ENCODE measurements at regions not wholly inside any gene's neighbourhood (a gene's known extent, or its start where the extent isn't known, plus 50 kb on each side); places are given as distances from the start of the nearest gene placed in this dataset.
A peak's percentile ranks its signal among the peaks of the same experiment; 100 is the strongest.

DNA sequence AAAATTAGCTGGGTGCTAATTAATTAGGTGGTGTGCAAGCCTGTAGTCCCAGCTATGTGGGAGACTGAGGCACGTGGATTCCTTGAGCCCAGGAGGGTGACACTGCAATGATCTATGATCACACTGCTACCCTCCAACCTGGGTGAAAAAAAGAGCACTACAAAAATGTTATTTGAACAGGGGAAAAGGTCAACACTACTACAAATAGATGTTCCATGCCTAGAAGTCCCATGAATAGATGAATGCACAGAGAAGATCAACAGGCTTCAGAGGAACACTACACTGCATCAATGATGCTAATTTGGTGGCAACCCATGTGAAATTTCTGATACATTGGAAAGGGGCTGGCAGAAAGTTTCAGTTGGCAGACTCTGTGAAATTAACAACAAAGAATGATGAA lies 105.4 kb upstream of the FHIT start:
- no peaks in the 10 kb centered on the region for H3F3A ChIP-seq (ENCODE audit: insufficient read depth, low read length)
- no peak overlapping the region for H3K27ac ChIP-seq (ENCODE audit: low read length)
- H3K9me2 ChIP-seq (replicated peaks; ENCODE audit: insufficient read depth, low read length): no peaks in the 10 kb centered on the region
- peaks cover 5% of the 10 kb centered on the region; the same call in 1 of the 2 replicates for H3K27me3 ChIP-seq (replicated peaks; ENCODE audit: insufficient read depth, low read length)
- H3K36me3 ChIP-seq (replicated peaks; ENCODE audit: insufficient read depth, low read length): no peaks in the 10 kb centered on the region
- peaks cover 22% of the 10 kb centered on the region for H3K4me1 ChIP-seq (ENCODE audit: low read length)
- no peak overlapping the region for H2AFZ ChIP-seq (ENCODE audit: low read length)
- no peak overlapping the region for H3K4me2 ChIP-seq (ENCODE audit: low read depth, low read length)
- no peak overlapping the region for H3K4me3 ChIP-seq (ENCODE audit: low read length)
- no peak for TF ChIP-seq EZH2phosphoT487 (IDR thresholded peaks at IDR 0.05; ENCODE audit: low read length)
- TF ChIP-seq CTCF (IDR thresholded peaks at IDR 0.05; ENCODE audit: low read length): no peak
- no peak for TF ChIP-seq EZH2 (optimal IDR thresholded peaks at IDR 0.05; ENCODE audit: low read depth, low read length)
- H3K79me2 ChIP-seq (ENCODE audit: low read length): no peaks in the 10 kb centered on the region
- no peak overlapping the region for H3K9ac ChIP-seq (ENCODE audit: low read length)
- H3K9me3 ChIP-seq (replicated peaks; ENCODE audit: insufficient read depth, low read length): no peaks in the 10 kb centered on the region
- no peak for DNase-seq
- H4K20me1 ChIP-seq (ENCODE audit: insufficient read depth, low read length): no peaks in the 10 kb centered on the region

- no peaks in the 10 kb centered on the region for H4K20me1 ChIP-seq (ENCODE audit: insufficient read depth, low read length)
- no peak overlapping the region for H3K4me3 ChIP-seq (ENCODE audit: low read length)
- no peak for DNase-seq
- H3K4me1 ChIP-seq (ENCODE audit: low read length): peaks cover 22% of the 10 kb centered on the region
- H3K36me3 ChIP-seq (replicated peaks; ENCODE audit: insufficient read depth, low read length): no peaks in the 10 kb centered on the region
- no peaks in the 10 kb centered on the region for H3K9me2 ChIP-seq (replicated peaks; ENCODE audit: insufficient read depth, low read length)
- no peak overlapping the region for H3K9ac ChIP-seq (ENCODE audit: low read length)
- no peaks in the 10 kb centered on the region for H3F3A ChIP-seq (ENCODE audit: insufficient read depth, low read length)
- H2AFZ ChIP-seq (ENCODE audit: low read length): no peak overlapping the region
- no peaks in the 10 kb centered on the region for H3K79me2 ChIP-seq (ENCODE audit: low read length)
- H3K9me3 ChIP-seq (replicated peaks; ENCODE audit: insufficient read depth, low read length): no peaks in the 10 kb centered on the region
- no peak overlapping the region for H3K27ac ChIP-seq (ENCODE audit: low read length)
- H3K4me2 ChIP-seq (ENCODE audit: low read depth, low read length): no peak overlapping the region
- 0 out of 2 replicates have a peak, but pooled peaks cover 5% of the 10 kb centered on the region for H3K27me3 ChIP-seq (replicated peaks; ENCODE audit: insufficient read depth, low read length)
- TF ChIP-seq EZH2 (optimal IDR thresholded peaks at IDR 0.05; ENCODE audit: low read depth, low read length) (no peak), EZH2phosphoT487 (IDR thresholded peaks at IDR 0.05; ENCODE audit: low read length) (no peak), CTCF (IDR thresholded peaks at IDR 0.05; ENCODE audit: low read length) (no peak)
Measured at GRCh38 chr3:61357902-61358301, 106.7 kb upstream of the FHIT start.

DNA sequence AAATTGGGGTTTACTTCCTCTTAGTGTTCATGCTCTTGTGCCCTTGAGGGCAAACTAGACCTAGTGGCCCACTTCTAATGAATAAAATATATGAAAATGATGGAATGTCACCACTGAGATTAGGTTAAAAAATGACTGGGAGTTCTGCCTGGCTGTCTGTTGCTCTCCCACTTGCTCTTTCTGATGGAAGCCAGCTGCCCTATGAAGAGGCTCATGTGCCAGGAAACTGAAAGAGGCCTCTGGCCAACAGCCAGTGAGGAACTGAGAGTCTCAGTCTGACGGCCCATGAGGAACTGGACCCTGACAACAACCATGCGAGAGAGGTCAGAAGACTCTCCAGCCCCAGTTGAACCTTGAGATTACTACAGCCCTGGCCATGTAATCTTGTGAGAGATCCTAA lies 107.1 kb upstream of the FHIT start:
- 0 out of 2 replicates have a peak overlapping the region, but pooled peaks have one; percentile 5 for H3K4me2 ChIP-seq (ENCODE audit: low read depth, low read length)
- DNase-seq: peak; percentile 67

More for the DNA sequence above, 107.1 kb upstream of the FHIT start:
- H3K36me3 ChIP-seq (replicated peaks; ENCODE audit: insufficient read depth, low read length): no peaks in the 10 kb centered on the region
- no peaks in the 10 kb centered on the region for H3K9me2 ChIP-seq (replicated peaks; ENCODE audit: insufficient read depth, low read length)
- no peak overlapping the region for H3K4me3 ChIP-seq (ENCODE audit: low read length)
- H3K4me1 ChIP-seq (ENCODE audit: low read length): peaks cover 22% of the 10 kb centered on the region
- H3F3A ChIP-seq (ENCODE audit: insufficient read depth, low read length): no peaks in the 10 kb centered on the region
- H3K9me3 ChIP-seq (replicated peaks; ENCODE audit: insufficient read depth, low read length): no peaks in the 10 kb centered on the region
- H3K9ac ChIP-seq (ENCODE audit: low read length): no peak overlapping the region
- 0 out of 2 replicates have a peak, but pooled peaks cover 3% of the 10 kb centered on the region for H3K27me3 ChIP-seq (replicated peaks; ENCODE audit: insufficient read depth, low read length)
- no peaks in the 10 kb centered on the region for H3K79me2 ChIP-seq (ENCODE audit: low read length)
- H2AFZ ChIP-seq (ENCODE audit: low read length): no peak overlapping the region
- H3K27ac ChIP-seq (ENCODE audit: low read length): no peak overlapping the region
- H4K20me1 ChIP-seq (ENCODE audit: insufficient read depth, low read length): no peaks in the 10 kb centered on the region
- TF ChIP-seq CTCF (IDR thresholded peaks at IDR 0.05; ENCODE audit: low read length) (no peak), EZH2 (optimal IDR thresholded peaks at IDR 0.05; ENCODE audit: low read depth, low read length) (no peak), EZH2phosphoT487 (IDR thresholded peaks at IDR 0.05; ENCODE audit: low read length) (no peak)

Data from MM.1S (cell line).